Gastrocnemius medialis (tissue), 4 donors: ENCODE measurements at regions not wholly inside any gene's neighbourhood (a gene's known extent, or its start where the extent isn't known, plus 50 kb on each side); places are given as distances from the start of the nearest gene placed in this dataset.

ENCODE experiments used
- CTCF ChIP-seq, 5 experiments: fragments of 450-650 bp in 3 of 5; fragments of 200-600 bp in 2 of 5; sonication (generic) in 2 of 5; IDR thresholded peaks in 4 of 5; conservative IDR thresholded peaks in 1 of 5; 1 replicate in 4 of 5; 2 replicates in 1 of 5; pipeline ENCODE4 v1.5.1; 2016 to 2019; ENCODE audit warnings: antibody characterized with exemption in 5 of 5, mild to moderate bottlenecking in 3 of 5, moderate library complexity in 3 of 5
- POLR2A ChIP-seq, 2 donors: fragments of 450-650 bp; IDR thresholded peaks; one replicate each; pipeline ENCODE4 v1.6.1; 2017; ENCODE audit warnings: antibody characterized with exemption in 2 of 2, mild to moderate bottlenecking in 2 of 2, moderate library complexity in 2 of 2

DNA sequence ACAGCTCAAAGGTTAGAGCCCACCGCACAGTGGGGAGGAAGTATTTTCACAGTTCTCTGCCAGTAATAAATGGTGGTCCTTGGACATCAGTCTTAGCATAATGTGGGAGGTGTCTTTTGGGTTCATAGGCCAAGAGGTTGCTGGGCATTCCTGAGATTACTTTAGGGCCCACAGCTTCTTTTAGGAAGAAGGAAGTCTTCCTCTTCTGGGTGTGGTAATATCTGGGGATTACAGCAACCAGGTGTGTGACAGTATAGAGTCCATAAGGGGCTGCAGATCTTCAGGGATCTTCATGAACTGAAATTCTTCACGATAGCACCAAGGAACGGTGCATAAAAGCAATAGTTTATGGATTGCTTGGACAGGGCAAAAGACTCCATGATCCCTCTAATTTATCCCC is 56.2 kb upstream of the PTGR2 start:
- no peak for TF ChIP-seq POLR2A (IDR thresholded peaks at IDR 0.05)
- TF ChIP-seq CTCF (IDR thresholded peaks at IDR 0.05 in 4 of 5, conservative IDR thresholded peaks at IDR 0.05 in 1 of 5): no peak
